HEK293 (cell line): ENCODE measurements at regions not wholly inside any gene's neighbourhood (a gene's known extent, or its start where the extent isn't known, plus 50 kb on each side); places are given as distances from the start of the nearest gene placed in this dataset.

Experiments used
- CTCF ChIA-PET: fragments of 350-600 bp; formaldehyde crosslinking; extraction: SDS; loops from one replicate; lab custom pipeline; 2021; ENCODE audit warnings: antibody characterized with exemption; lab: Yijun Ruan, JAX
- POLR2A ChIA-PET: fragments of 300-600 bp; formaldehyde crosslinking; extraction: SDS; loops from one replicate; lab custom pipeline; 2020; ENCODE audit warnings: antibody characterized with exemption, inconsistent platforms; lab: Yijun Ruan, JAX
- H3K27ac ChIP-seq: fragments of 200-500 bp; sonication (Bioruptor generic); 2 replicates; pipeline ENCODE4 v1.5.1; 2014; ENCODE audit warnings: low read depth, low read length, control low read depth, inconsistent platforms; ENCODE audit errors: extremely low read depth
- H3K36me3 ChIP-seq, 2 experiments: fragments of 200-500 bp in 1 of 2; sonication (Bioruptor generic) in 1 of 2; 1 replicate in 1 of 2; 2 replicates in 1 of 2; pipeline ENCODE4 v1.5.1; 2014 to 2017; ENCODE audit warnings: inconsistent platforms in 2 of 2, low read length in 2 of 2; ENCODE audit not compliant: control insufficient read depth in 2 of 2, insufficient read depth in 1 of 2
- H3K4me1 ChIP-seq: fragments of 200-500 bp; sonication (Bioruptor generic); 2 replicates; pipeline ENCODE4 v1.5.1; 2014; ENCODE audit warnings: mild to moderate bottlenecking, low read length, inconsistent platforms; ENCODE audit not compliant: control insufficient read depth, insufficient read depth
- H3K4me3 ChIP-seq: 2 replicates; pipeline ENCODE4 v1.5.1; 2011; ENCODE audit warnings: low read depth, mild to moderate bottlenecking, control low read depth, low read length, moderate library complexity
- H3K9me3 ChIP-seq: fragments of 200-500 bp; sonication (Bioruptor generic); 2 replicates; pipeline ENCODE4 v1.5.1; 2014; ENCODE audit warnings: low read depth, low read length, inconsistent platforms; ENCODE audit not compliant: control insufficient read depth, insufficient read depth
- BCL11B ChIP-seq: fragments of 450-650 bp; formaldehyde crosslinking; IDR thresholded peaks from 2 replicates; pipeline ENCODE4 v1.5.1; 2016; ENCODE audit warnings: low read depth, missing biosample characterization, missing genetic modification characterization
- SALL2 ChIP-seq: fragments of 450-650 bp; formaldehyde crosslinking; IDR thresholded peaks from 2 replicates; pipeline ENCODE4 v1.5.0; 2017; ENCODE audit warnings: missing biosample characterization, mild to moderate bottlenecking, missing genetic modification characterization, borderline replicate concordance
- ZBTB1 ChIP-seq: fragments of 450-650 bp; formaldehyde crosslinking; IDR thresholded peaks from 2 replicates; pipeline ENCODE4 v1.5.1; 2016; ENCODE audit warnings: missing biosample characterization, missing genetic modification characterization
- ZFHX2 ChIP-seq: fragments of 450-650 bp; formaldehyde crosslinking; conservative IDR thresholded peaks from 2 replicates; pipeline ENCODE4 v1.5.1; 2016; ENCODE audit warnings: missing biosample characterization, missing genetic modification characterization
- ZNF174 ChIP-seq: fragments of 450-650 bp; formaldehyde crosslinking; IDR thresholded peaks from 2 replicates; pipeline ENCODE4 v1.5.0; 2017; ENCODE audit warnings: missing biosample characterization, mild to moderate bottlenecking, missing genetic modification characterization
- ZNF248 ChIP-seq: fragments of 450-650 bp; formaldehyde crosslinking; IDR thresholded peaks from 2 replicates; pipeline ENCODE4 v1.5.1; 2017; ENCODE audit warnings: missing biosample characterization, missing genetic modification characterization
- ZNF473 ChIP-seq: fragments of 450-650 bp; formaldehyde crosslinking; IDR thresholded peaks from 2 replicates; pipeline ENCODE4 v1.5.1; 2017; ENCODE audit warnings: missing biosample characterization, missing genetic modification characterization
- ZNF544 ChIP-seq: fragments of 450-650 bp; formaldehyde crosslinking; IDR thresholded peaks from 2 replicates; pipeline ENCODE4 v1.5.0; 2017; ENCODE audit warnings: missing biosample characterization, missing genetic modification characterization
- ZNF558 ChIP-seq: fragments of 450-650 bp; formaldehyde crosslinking; IDR thresholded peaks from 2 replicates; pipeline ENCODE4 v1.5.1; 2016; ENCODE audit warnings: missing biosample characterization, missing genetic modification characterization
- ZNF560 ChIP-seq: fragments of 450-650 bp; formaldehyde crosslinking; IDR thresholded peaks from 2 replicates; pipeline ENCODE4 v1.5.1; 2017; ENCODE audit warnings: missing biosample characterization, missing genetic modification characterization, borderline replicate concordance
- ZNF585B ChIP-seq: fragments of 450-650 bp; formaldehyde crosslinking; IDR thresholded peaks from 2 replicates; pipeline ENCODE4 v1.5.1; 2016; ENCODE audit warnings: missing biosample characterization, missing genetic modification characterization
- ZNF596 ChIP-seq: fragments of 450-650 bp; IDR thresholded peaks from 2 replicates; pipeline ENCODE4 v1.5.0; 2018; ENCODE audit warnings: missing biosample characterization, mild to moderate bottlenecking, missing genetic modification characterization, moderate library complexity
- ZNF660 ChIP-seq: fragments of 450-650 bp; IDR thresholded peaks from 2 replicates; pipeline ENCODE4 v1.5.1; 2018; ENCODE audit warnings: missing biosample characterization, mild to moderate bottlenecking, missing genetic modification characterization
- TF ChIP-seq, protein P1 (sequence below): fragments of 450-650 bp; formaldehyde crosslinking; IDR thresholded peaks from 2 replicates; pipeline ENCODE4 v1.5.1; 2016; ENCODE audit warnings: missing biosample characterization, missing genetic modification characterization, low read depth
- TF ChIP-seq, protein P2 (sequence below): fragments of 450-650 bp; formaldehyde crosslinking; IDR thresholded peaks from 2 replicates; pipeline ENCODE4 v1.5.1; 2016; ENCODE audit warnings: missing biosample characterization, missing genetic modification characterization
- TF ChIP-seq, protein P3 (sequence below): fragments of 450-650 bp; formaldehyde crosslinking; conservative IDR thresholded peaks from 2 replicates; pipeline ENCODE4 v1.5.1; 2016; ENCODE audit warnings: low read depth, missing biosample characterization, missing genetic modification characterization

DNA sequence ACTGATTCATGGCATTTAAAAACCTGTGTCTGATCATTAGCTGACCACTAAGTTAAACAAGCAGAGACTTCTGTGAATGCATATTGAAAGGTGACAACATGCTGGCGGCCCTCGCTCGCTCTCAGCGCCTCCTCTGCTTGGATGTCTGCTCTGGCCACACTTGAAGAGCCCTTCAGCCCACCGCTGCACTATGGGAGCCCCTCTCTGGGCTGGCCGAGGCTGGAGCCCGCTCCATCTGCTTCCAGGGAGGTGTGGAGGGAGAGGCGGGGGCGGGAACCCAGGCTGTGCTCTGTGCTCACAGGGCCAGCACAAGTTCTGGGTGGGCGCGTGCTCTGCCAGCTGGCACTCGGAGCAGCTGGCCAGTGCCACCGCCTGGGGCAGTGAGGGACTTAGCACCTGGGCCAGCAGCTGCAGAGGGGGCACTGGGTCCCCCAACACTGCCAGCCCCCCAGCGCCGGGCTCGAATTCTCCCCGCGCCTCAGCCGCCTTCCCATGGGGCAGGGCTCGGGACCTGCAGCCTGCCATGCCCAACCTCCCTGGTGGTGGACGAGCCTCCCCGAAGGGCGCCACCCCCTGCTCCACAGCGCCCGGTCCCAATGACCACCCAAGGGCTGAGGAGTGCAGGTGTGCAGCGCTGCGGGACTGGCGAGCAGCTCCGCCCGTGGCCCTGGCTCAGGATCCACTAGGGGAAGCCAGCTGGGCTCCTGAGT is 252.4 kb downstream of the ZIC4 start:
- ChIA-PET CTCF (no interaction called here), POLR2A (interaction anchor here (0.5 kb wide), 1 partner anchor 22 kb away, joined by 3 read pairs; no protein-coding TSS in a partner anchor)

DNA sequence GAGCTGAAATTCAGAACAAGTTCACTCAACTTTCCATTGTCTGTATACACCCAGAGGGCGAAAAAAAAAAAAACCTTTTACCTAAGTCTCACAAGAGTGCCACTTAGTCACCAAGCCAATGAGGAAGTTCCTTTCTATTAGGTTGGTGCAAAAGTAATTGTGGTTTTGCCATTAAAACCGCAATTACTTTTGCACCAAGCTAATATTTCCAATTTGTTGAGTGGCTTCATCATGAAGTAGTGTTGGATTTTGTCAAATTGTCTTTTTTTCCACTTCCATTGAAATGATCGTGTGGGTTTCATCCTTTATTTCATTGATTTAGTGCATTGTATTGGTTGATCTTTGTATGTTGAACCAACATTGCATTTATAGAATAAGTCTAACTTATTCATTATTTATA is 253.9 kb downstream of the ZIC4 start:
- POLR2A ChIA-PET = no interaction called here
- no peaks in the 10 kb centered on the region for H3K4me1 ChIP-seq
- CTCF ChIA-PET = no interaction called here
- no peaks in the 10 kb centered on the region for H3K9me3 ChIP-seq
- H3K36me3 ChIP-seq = no peaks in the 10 kb centered on the region
- no peak overlapping the region for H3K27ac ChIP-seq
- H3K4me3 ChIP-seq = no peak overlapping the region
- TF ChIP-seq, protein P1, sequence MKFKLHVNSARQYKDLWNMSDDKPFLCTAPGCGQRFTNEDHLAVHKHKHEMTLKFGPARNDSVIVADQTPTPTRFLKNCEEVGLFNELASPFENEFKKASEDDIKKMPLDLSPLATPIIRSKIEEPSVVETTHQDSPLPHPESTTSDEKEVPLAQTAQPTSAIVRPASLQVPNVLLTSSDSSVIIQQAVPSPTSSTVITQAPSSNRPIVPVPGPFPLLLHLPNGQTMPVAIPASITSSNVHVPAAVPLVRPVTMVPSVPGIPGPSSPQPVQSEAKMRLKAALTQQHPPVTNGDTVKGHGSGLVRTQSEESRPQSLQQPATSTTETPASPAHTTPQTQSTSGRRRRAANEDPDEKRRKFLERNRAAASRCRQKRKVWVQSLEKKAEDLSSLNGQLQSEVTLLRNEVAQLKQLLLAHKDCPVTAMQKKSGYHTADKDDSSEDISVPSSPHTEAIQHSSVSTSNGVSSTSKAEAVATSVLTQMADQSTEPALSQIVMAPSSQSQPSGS = no peak
- TF ChIP-seq ZNF596 (no peak), ZNF248 (tag by site-specific recombination) (no peak), ZFHX2 (tag by site-specific recombination) (no peak), ZNF473 (tag by site-specific recombination) (no peak), ZNF558 (tag by site-specific recombination) (no peak), ZBTB1 (tag by site-specific recombination) (no peak)
- TF ChIP-seq, protein P2, sequence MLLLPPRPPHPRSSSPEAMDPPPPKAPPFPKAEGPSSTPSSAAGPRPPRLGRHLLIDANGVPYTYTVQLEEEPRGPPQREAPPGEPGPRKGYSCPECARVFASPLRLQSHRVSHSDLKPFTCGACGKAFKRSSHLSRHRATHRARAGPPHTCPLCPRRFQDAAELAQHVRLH = no peak

More for the DNA sequence above, 252.4 kb downstream of the ZIC4 start:
- Histone ChIP-seq H3K4me1 (no peaks in the 10 kb centered on the region), H3K9me3 (no peaks in the 10 kb centered on the region), H3K36me3 (no peaks in the 10 kb centered on the region), H3K27ac (no peak overlapping the region), H3K4me3 (no peak overlapping the region)
- TF ChIP-seq ZNF174 (tag by site-specific recombination) (no peak), ZNF660 (tag by site-specific recombination) (no peak), ZNF560 (no peak), ZNF585B (no peak)

DNA sequence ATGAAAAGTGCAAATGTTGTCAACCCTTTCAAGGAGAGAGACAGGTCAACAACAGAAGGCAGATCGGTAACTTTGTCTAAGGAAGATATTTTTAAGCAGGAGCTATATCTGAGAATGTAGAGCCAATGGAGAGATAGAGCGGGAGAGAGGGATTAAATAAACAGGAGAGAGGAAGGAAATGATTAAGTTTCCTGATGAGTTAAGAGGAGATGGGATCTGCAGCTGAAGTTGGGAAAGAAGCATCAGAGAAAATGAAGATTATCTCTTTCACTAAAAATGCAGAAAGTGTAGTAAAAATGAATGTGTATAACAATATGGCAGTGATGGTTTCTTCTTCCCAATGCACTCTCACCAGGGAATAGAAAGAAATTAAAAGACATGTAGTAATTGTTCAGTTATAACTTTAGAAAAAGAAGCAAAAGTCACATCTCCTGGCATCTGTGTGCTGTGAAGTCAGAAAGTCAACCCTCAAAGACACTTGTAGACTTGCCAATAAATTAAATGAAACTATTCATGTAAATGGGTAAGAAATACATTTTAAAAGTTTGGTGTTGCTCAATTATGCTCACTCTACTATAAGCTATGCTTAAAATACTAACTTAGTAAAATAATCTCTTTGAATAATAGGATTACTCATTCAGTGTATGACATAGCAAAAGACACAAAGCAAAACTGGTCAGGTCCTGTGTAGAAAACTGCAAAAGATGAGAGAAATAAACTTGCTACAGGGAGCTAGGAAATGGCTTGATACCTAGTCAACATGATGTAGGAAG is 264.6 kb downstream of the ZIC4 start:
- POLR2A ChIA-PET = no interaction called here
- H3K36me3 ChIP-seq = no peaks in the 10 kb centered on the region
- CTCF ChIA-PET = interaction anchor here (0.6 kb wide), 1 partner anchor 287 kb away, joined by 3 read pairs; no protein-coding TSS in a partner anchor
- TF ChIP-seq, protein P3, sequence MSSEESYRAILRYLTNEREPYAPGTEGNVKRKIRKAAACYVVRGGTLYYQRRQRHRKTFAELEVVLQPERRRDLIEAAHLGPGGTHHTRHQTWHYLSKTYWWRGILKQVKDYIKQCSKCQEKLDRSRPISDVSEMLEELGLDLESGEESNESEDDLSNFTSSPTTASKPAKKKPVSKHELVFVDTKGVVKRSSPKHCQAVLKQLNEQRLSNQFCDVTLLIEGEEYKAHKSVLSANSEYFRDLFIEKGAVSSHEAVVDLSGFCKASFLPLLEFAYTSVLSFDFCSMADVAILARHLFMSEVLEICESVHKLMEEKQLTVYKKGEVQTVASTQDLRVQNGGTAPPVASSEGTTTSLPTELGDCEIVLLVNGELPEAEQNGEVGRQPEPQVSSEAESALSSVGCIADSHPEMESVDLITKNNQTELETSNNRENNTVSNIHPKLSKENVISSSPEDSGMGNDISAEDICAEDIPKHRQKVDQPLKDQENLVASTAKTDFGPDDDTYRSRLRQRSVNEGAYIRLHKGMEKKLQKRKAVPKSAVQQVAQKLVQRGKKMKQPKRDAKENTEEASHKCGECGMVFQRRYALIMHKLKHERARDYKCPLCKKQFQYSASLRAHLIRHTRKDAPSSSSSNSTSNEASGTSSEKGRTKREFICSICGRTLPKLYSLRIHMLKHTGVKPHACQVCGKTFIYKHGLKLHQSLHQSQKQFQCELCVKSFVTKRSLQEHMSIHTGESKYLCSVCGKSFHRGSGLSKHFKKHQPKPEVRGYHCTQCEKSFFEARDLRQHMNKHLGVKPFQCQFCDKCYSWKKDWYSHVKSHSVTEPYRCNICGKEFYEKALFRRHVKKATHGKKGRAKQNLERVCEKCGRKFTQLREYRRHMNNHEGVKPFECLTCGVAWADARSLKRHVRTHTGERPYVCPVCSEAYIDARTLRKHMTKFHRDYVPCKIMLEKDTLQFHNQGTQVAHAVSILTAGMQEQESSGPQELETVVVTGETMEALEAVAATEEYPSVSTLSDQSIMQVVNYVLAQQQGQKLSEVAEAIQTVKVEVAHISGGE (tag by site-specific recombination) = no peak
- TF ChIP-seq ZNF544 (tag by site-specific recombination) = no peak
- TF ChIP-seq BCL11B (tag by site-specific recombination) = no peak
- no peak for TF ChIP-seq SALL2 (tag by site-specific recombination)
- no peak overlapping the region for H3K27ac ChIP-seq
- no peak overlapping the region for H3K4me3 ChIP-seq
- no peaks in the 10 kb centered on the region for H3K9me3 ChIP-seq
- H3K4me1 ChIP-seq = no peaks in the 10 kb centered on the region
